M059J (cell line): ENCODE measurements at regions not wholly inside any gene's neighbourhood (a gene's known extent, or its start where the extent isn't known, plus 50 kb on each side); places are given as distances from the start of the nearest gene placed in this dataset.

Experiments used
- DNase-seq: peaks from one replicate; pipeline ENCODE4 v3.0.0-alpha.2; 2012; ENCODE audit warnings: low read depth

- no peak for DNase-seq
Measured at GRCh38 chr6:156359912-156360311, 417.3 kb upstream of the ARID1B start.

DNA sequence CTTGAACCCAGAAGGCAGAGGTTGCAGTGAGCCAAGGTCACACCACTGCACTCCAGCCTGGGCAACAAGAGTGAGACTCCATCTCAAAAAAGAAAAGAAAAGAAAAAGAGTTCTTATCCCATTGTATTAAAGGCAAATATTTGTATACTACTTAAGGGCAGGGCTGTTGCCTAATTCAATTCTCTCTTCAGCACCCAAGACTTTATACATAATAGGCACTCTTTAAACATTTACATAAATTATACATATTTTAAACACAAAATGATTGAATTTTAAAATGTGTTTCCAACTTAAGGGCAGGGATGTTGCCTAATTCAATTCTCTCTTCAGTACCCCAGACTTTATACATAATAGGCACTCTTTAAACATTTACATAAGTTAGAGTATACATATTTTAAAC, 424.3 kb upstream of the ARID1B start:
- DNase-seq, result no peak

- no peak for DNase-seq
Measured at GRCh38 chr6:156351346-156351966, 425.7 kb upstream of the ARID1B start.

DNA sequence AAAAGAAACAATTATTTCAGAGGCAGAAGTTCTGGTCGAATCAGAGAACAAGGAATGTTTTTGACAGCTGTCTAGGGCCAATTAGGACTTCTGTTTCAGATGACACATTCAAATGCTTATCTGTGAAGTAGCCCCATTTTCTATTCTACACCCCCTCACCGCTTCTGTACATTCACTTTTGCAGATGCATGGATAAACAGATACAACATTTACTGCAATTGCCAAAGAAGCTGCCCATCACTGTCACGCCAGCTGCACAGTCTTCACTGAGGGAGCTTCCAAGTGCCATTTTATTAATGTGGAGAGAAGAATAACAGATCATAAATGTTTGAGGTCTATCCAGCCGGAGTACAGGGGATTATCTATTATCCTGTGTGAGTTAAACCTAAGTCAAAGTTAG, 426.8 kb upstream of the ARID1B start:
- DNase-seq, result no peak

DNA sequence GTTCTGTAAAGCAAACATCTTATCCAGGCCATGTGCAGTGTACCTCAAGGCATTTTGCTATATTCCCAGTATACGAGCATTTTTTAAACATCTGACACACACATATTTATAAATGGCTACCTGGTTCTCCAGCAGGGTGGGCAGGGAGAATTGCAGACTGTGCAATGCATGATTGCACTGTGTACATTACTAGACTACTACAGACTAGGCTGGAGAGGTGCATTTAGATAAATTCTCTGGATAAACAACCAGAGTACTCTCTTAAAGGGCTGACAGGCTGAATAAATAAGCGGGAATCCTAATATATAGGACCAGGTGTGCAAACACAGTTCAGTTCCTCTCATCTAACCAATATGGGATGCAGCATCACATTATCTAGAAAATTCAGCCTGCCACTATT, 428.3 kb upstream of the ARID1B start:
- no peak for DNase-seq

- DNase-seq, result no peak
Measured at GRCh38 chr6:156348424-156348823, 428.8 kb upstream of the ARID1B start.

DNA sequence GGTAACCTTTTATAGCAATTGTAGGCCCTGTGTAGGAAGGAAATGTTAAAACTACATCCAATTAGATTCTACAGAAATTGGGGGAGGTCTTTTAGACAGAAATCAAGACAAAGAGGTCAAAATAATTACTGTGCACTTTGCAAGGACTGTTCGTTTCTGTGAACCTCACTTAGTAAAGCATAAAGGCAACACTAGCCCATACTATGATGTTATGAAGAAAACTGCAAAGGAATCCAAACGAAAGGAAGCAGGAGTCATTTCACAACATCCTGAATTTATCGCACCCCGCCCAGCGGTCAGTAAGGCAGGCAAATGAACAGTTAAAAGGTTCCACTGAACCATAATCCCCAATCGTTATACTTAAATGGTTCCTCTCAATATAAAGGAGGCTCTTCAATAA, 429.5 kb upstream of the ARID1B start:
- DNase-seq, result no peak

DNA sequence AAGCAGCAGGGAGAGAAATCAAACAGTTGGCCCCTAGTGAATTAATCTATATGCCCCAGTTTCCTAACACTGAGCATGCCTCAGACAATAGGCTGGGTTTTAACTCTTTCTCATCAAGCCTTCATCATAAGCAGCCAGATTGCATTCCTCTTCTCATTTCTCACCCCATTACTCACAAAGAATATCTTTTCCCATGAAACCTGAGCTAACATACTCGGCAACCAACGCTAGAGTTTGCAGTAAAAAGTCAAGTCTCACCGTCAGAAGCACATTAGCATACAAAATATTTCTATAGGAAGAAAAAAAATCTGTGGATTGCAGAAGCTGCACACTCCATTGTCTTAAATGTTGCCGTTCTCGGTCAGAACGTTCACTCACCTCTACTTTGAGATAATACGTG, 429.9 kb upstream of the ARID1B start:
- no peak for DNase-seq

- no peak for DNase-seq
Measured at GRCh38 chr6:156345700-156346099, 431.5 kb upstream of the ARID1B start.

DNA sequence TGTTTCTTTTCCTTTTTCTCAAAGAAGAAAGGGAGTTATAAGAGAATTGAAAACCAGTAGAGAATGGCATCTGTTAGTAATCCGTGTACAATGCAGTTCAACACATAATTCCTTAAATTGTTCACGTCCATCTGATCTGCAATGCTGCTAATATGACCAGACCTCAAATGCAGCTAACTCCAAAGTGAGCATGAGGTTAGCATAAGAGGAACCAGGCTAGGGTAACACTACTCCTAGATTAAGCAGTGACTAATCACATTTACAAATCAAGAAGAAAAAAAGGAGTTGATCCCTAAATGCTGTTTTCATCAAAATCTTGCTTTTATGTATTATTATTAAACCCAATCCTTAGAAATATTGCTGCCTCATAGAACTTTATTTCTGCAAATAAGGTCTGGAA, 432.7 kb upstream of the ARID1B start:
- DNase-seq, result no peak

- no peak for DNase-seq
Measured at GRCh38 chr6:156337801-156338200, 439.4 kb upstream of the ARID1B start.

DNA sequence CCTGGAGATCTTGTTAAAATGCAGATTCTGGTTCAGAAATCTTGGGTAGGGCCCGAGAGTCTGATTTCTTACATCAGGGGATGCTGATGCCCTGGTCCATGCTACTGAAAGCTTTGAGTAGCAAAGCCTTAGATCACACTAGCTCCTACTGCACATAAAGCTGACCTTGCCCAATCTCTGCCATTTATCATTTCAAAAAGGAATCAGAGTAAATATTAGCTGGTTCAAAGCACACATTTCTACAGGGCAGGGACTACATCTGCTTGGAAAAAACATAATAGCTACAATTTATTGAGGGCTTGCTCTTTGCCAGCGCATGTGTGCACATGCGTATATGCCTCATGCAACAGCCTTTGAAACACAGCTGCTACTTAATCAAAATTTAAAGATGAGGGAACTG, 440.4 kb upstream of the ARID1B start:
- DNase-seq, result no peak

- DNase-seq, result peak; percentile 29
Measured at GRCh38 chr6:156336089-156336488, 441.1 kb upstream of the ARID1B start.

- DNase-seq, result no peak
Measured at GRCh38 chr6:156334966-156335365, 442.2 kb upstream of the ARID1B start.

DNA sequence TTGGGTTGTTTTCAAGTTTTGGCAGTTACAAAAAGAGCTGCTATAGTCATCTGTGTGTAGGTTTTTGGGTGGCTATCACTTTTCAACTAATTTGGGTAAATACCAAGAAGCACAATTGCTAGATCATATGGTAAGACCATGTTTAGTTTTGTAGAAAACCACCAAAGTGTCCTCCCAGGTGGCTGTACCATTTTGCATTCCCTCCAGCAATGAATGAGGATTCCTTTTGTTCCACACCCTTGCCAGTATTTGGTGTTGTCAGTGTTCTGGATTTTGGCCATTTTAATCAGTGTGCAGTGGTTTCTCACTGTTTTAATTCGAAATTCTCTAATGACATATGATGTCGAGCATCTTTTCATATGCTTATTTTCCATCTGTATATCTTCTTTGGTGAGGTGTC, 457.5 kb upstream of the ARID1B start:
- DNase-seq, result no peak

- no peak for DNase-seq
Measured at GRCh38 chr6:156316583-156317125, 460.5 kb upstream of the ARID1B start.

- DNase-seq, result no peak
Measured at GRCh38 chr6:156315146-156315545, 462.0 kb upstream of the ARID1B start.

DNA sequence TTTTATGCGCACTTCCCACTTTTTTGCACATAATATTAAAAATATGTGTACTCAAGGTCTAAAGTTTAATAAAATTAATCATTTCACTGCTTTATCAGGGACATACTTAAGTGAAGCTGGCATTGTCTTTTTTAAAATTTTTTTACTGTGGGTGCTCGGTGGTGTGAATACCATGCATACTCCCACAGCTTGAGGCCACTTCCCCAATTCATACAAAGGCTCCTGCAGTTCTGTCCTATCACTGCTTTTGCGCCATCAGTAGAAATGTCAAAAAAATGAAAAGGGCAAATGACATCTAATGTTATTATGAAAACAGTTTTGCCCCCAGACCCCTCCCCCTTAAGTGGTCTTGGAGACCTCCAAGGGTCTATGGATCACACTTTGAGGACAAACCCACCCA, 464.1 kb upstream of the ARID1B start:
- DNase-seq, result no peak

DNA sequence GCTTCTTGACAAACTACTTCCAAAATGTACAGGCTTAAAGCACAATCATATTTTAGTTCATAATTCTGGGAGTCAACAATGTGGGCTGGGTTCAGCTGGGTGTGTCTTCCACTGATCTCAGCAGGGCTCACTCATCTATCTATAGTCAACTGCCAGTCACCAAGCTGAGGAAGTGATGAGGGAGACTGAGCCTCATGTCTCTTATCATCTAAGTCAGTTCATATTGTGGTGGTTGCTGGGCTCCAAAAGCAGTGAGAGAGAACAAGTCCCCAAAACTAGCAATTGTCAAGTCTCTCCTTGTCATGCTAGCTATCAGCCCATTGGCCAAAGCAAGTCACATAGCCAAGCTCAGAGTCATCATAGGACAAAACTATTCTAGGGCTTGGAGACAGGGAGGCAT, 465.9 kb upstream of the ARID1B start:
- no peak for DNase-seq

DNA sequence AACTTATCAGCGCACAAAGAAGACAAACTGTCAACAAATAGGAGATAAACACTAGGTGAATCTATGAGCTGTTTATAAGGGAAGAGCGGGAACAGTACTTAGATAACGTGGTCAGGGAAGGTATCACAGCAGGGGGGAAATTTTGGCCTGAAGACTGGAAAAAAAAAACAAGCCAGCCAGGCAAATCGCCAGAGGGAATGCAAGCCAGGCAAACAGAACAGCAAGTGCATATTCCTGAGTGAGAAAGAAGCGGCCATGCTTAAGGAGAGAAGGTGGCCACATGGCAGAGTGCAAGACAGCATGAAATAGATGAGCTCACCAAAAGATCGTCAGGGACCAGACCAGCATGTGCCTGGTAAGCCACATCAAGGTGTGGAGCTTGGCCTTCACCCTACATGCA, 466.5 kb upstream of the ARID1B start:
- DNase-seq, result no peak

DNA sequence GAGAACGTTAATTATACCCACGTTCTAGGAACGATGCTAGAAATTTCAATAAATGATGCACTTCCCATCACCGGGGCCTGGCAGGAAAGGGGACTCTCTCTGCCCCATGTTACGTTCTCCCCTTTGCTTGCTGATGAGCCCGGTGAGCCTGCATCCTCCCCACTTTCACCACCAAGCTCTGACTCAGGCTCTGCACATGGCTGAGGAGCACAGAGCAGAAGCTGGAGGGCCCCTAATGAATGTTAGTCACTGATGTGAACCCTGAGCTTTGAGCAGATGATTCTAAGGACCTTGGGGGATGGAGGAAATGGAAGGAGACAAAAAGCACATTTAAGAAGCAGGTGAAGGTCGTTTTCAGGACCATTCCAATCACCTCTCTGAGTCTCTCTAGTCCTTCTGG, 468.2 kb upstream of the ARID1B start:
- DNase-seq, result no peak

DNA sequence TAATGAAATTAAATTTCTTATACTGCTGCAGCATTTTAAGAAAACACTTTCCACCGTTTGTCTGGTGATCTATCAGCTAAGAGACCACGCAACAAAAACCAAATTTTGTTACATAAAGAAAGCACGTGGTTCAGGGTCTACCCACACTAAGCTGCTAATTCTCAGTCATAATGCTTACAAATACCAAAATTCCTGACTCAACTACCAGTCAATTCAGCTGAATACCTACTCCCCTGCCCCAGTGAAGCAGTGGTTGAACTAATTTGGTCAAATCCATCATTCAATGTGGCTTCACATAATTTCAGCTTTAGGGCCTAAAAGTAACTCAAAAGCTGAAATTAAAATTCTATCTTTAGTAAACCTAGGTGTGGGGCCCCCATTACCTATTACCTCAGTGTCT, 468.6 kb upstream of the ARID1B start:
- DNase-seq, result no peak

DNA sequence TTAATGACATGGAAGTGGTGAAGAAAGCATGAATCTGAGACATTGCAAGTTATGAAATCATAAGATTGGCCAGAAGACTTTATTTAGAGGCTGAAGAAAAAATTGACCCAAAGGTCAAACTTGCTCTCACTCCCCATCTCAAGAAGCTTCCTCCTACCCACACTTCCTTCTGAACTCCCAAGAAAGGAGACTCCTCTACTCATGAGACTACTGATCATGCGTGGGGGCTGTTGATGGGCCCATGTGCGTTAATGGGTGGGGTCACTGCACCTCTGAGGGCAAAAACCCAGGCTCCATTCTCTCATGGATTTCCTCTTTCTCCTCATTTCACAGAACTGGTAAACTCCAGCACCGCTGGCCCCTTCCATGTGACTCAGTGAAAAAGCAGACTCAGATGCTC, 470.6 kb upstream of the ARID1B start:
- DNase-seq, result no peak

DNA sequence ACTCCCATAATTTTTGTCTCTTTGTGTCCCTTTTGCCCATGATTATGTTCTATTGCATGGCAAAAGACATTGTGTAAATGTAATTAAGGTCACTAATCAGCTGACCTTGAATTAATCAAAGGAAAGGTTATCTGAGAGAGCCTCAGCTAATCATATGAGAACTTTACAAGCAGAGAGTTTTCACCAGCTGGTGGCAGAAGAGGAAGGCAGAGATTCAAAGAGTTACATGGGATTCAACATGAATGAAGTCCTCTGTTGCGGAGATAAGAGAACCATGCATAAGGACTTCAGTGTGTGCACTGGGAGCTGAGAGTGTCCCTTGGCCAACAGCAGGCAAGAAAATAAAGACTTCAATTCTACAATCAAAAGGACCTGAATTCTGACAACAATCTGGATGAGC, 494.1 kb upstream of the ARID1B start:
- DNase-seq, result no peak
